ENCODE measurements at regions not wholly inside any gene's neighbourhood (a gene's known extent, or its start where the extent isn't known, plus 50 kb on each side); places are given as distances from the start of the nearest gene placed in this dataset.

GRCh38 chr9:13705373-13705772 is 425.9 kb upstream of the MPDZ start:
- no peak for DNase-seq
- H3K36me3 ChIP-seq (ENCODE audit: control insufficient read depth, insufficient read depth, low read length) = no peaks in the 10 kb centered on the region
- peak overlapping the region; percentile 12 for H3K27ac ChIP-seq (ENCODE audit: low read depth, low read length)
- Mint-ChIP-seq H3K36me3 (ENCODE audit: low read depth) (no peaks in the 10 kb centered on the region), H3K27me3 (ENCODE audit: insufficient read depth) (no peaks in the 10 kb centered on the region), H3K27ac (no peak overlapping the region), H3K9me3 (peaks cover 5% of the 10 kb centered on the region), H3K4me3 (no peak overlapping the region), H3K4me1 (peaks cover 6% of the 10 kb centered on the region)
- no peak for TF ChIP-seq CTCF (conservative IDR thresholded peaks at IDR 0.05)
- H3K9ac ChIP-seq (ENCODE audit: extremely low read depth, low read length, poor library complexity, severe bottlenecking) = no peak overlapping the region
- H3K4me3 ChIP-seq (ENCODE audit: low read length) = no peak overlapping the region
- H3K9me3 ChIP-seq (ENCODE audit: control insufficient read depth, low read length) = no peaks in the 10 kb centered on the region
- 93 to 100% methylated on average over 2 to 3 of the region's 3 CpGs for WGBS, 2 experiments (ENCODE audit: insufficient coverage in 1 of 2, insufficient read length in 1 of 2)
- no peaks in the 10 kb centered on the region for H3K4me1 ChIP-seq (ENCODE audit: control insufficient read depth, insufficient read depth, low read length)
- no peaks in the 10 kb centered on the region for H3K27me3 ChIP-seq (ENCODE audit: control insufficient read depth, insufficient read depth, low read length, poor library complexity, severe bottlenecking)

GRCh38 chr9:13690595-13690994 is 411.1 kb upstream of the MPDZ start:
- H3K9me3 ChIP-seq (ENCODE audit: control insufficient read depth, low read length) = peaks cover 9% of the 10 kb centered on the region
- H3K4me3 ChIP-seq (ENCODE audit: low read length) = no peak overlapping the region
- no peak for TF ChIP-seq CTCF (conservative IDR thresholded peaks at IDR 0.05)
- H3K27me3 ChIP-seq (ENCODE audit: control insufficient read depth, insufficient read depth, low read length, poor library complexity, severe bottlenecking) = no peaks in the 10 kb centered on the region
- no peak for DNase-seq
- peaks cover 11% of the 10 kb centered on the region for H3K4me1 Mint-ChIP-seq
- no peaks in the 10 kb centered on the region for H3K36me3 Mint-ChIP-seq (ENCODE audit: low read depth)
- H3K27ac Mint-ChIP-seq = no peak overlapping the region
- no peak overlapping the region for H3K27ac ChIP-seq (ENCODE audit: low read depth, low read length)
- no peak overlapping the region for H3K9ac ChIP-seq (ENCODE audit: extremely low read depth, low read length, poor library complexity, severe bottlenecking)
- peaks cover 13% of the 10 kb centered on the region for H3K9me3 Mint-ChIP-seq
- H3K4me1 ChIP-seq (ENCODE audit: control insufficient read depth, insufficient read depth, low read length) = no peaks in the 10 kb centered on the region
- H3K36me3 ChIP-seq (ENCODE audit: control insufficient read depth, insufficient read depth, low read length) = no peaks in the 10 kb centered on the region
- 100% methylated on average over 1 of the region's 1 CpG for WGBS, 2 experiments (ENCODE audit: insufficient coverage in 1 of 2, insufficient read length in 1 of 2)
- no peaks in the 10 kb centered on the region for H3K27me3 Mint-ChIP-seq (ENCODE audit: insufficient read depth)
- H3K4me3 Mint-ChIP-seq = no peak overlapping the region

GRCh38 chr9:13689925-13690324 is 410.4 kb upstream of the MPDZ start:
- H3K27me3 ChIP-seq (ENCODE audit: control insufficient read depth, insufficient read depth, low read length, poor library complexity, severe bottlenecking) = no peaks in the 10 kb centered on the region
- WGBS, 2 experiments (ENCODE audit: insufficient coverage in 1 of 2, insufficient read length in 1 of 2) = 100% methylated on average over 1 of the region's 2 CpGs; no CpG with 5 or more reads in 1 of the 2 experiments
- no peak overlapping the region for H3K4me3 ChIP-seq (ENCODE audit: low read length)
- DNase-seq = no peak
- no peaks in the 10 kb centered on the region for H3K4me1 ChIP-seq (ENCODE audit: control insufficient read depth, insufficient read depth, low read length)
- no peak overlapping the region for H3K27ac ChIP-seq (ENCODE audit: low read depth, low read length)
- H3K9me3 ChIP-seq (ENCODE audit: control insufficient read depth, low read length) = peaks cover 9% of the 10 kb centered on the region
- peaks cover 13% of the 10 kb centered on the region for H3K9me3 Mint-ChIP-seq
- H3K36me3 Mint-ChIP-seq (ENCODE audit: low read depth) = no peaks in the 10 kb centered on the region
- H3K27me3 Mint-ChIP-seq (ENCODE audit: insufficient read depth) = no peaks in the 10 kb centered on the region
- peaks cover 11% of the 10 kb centered on the region for H3K4me1 Mint-ChIP-seq
- H3K36me3 ChIP-seq (ENCODE audit: control insufficient read depth, insufficient read depth, low read length) = no peaks in the 10 kb centered on the region
- H3K4me3 Mint-ChIP-seq = no peak overlapping the region
- H3K27ac Mint-ChIP-seq = no peak overlapping the region
- no peak overlapping the region for H3K9ac ChIP-seq (ENCODE audit: extremely low read depth, low read length, poor library complexity, severe bottlenecking)
- no peak for TF ChIP-seq CTCF (conservative IDR thresholded peaks at IDR 0.05)
